Muscle layer of colon (tissue), 2 donors: ENCODE measurements at regions not wholly inside any gene's neighbourhood (a gene's known extent, or its start where the extent isn't known, plus 50 kb on each side); places are given as distances from the start of the nearest gene placed in this dataset.
"Not testable (repeated sequence)": the region's sequence is repeated elsewhere in the genome, so short reads cannot be mapped to it uniquely, and the experiment has no call there.

Experiments used
- H3K27ac ChIP-seq: one replicate; pipeline ENCODE4 v1.7.0; 2013; ENCODE audit warnings: low read depth, mild to moderate bottlenecking, low read length, moderate library complexity
- H3K27me3 ChIP-seq, 2 donors: one replicate each; pipeline ENCODE4 v1.7.0; 2013; ENCODE audit warnings: low read length in 2 of 2, mild to moderate bottlenecking in 2 of 2; ENCODE audit not compliant: insufficient read depth in 2 of 2, control insufficient read depth in 1 of 2
- H3K36me3 ChIP-seq: one replicate; pipeline ENCODE4 v1.7.0; 2013; ENCODE audit warnings: mild to moderate bottlenecking, low read length; ENCODE audit not compliant: insufficient read depth
- H3K4me1 ChIP-seq: one replicate; pipeline ENCODE4 v1.7.0; 2013; ENCODE audit warnings: mild to moderate bottlenecking, low read length; ENCODE audit not compliant: insufficient read depth
- H3K4me3 ChIP-seq, 2 donors: one replicate each; pipeline ENCODE4 v1.7.0; 2013; ENCODE audit warnings: low read length in 2 of 2, low read depth in 1 of 2, mild to moderate bottlenecking in 1 of 2, moderate library complexity in 1 of 2
- H3K9ac ChIP-seq: one replicate; pipeline ENCODE4 v1.7.0; 2013; ENCODE audit warnings: low read length
- H3K9me3 ChIP-seq: one replicate; pipeline ENCODE4 v1.7.0; 2013; ENCODE audit warnings: mild to moderate bottlenecking, low read length
- donor health status: abdominal sarcoma.
- donor health status: Adenocarcinoma of cecum.

DNA sequence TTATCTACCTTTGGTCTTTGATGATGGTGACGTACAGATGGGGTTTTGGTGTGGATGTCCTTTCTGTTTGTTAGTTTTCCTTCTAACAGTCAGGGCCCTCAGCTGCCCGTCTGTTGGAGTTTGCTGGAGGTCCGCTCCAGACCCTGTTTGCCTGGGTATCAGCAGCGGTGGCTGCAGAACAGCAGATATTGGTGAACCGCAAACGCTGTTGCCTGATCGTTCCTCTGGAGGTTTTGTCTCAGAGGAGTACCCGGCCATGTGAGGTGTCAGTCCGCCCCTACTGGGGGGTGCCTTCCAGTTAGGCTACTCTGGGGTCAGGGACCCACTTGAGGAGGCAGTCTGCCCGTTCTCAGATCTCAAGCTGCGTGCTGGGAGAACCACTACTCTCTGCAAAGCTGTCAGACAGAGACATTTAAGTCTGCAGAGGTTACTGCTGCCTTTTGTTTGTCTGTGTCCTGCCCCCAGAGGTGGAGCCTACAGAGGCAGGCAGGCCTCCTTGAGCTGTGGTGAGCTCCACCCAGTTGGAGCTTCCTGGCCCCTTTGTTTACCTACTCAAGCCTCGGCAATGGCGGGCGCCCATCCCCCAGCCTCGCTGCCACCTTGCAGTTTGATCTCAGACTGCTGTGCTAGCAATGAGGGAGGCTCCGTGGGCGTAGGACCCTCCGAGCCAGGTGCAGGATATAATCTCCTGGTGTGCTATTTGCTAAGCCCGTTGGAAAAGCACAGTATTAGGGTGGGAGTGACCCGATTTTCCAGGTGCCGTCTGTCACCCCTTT is 68.5 kb upstream of the ECI2 start:
- H3K36me3 ChIP-seq, H3K9me3 ChIP-seq, H3K27ac ChIP-seq, H3K9ac ChIP-seq, H3K4me3 ChIP-seq, H3K4me1 ChIP-seq, H3K27me3 ChIP-seq: not testable (repeated sequence)

DNA sequence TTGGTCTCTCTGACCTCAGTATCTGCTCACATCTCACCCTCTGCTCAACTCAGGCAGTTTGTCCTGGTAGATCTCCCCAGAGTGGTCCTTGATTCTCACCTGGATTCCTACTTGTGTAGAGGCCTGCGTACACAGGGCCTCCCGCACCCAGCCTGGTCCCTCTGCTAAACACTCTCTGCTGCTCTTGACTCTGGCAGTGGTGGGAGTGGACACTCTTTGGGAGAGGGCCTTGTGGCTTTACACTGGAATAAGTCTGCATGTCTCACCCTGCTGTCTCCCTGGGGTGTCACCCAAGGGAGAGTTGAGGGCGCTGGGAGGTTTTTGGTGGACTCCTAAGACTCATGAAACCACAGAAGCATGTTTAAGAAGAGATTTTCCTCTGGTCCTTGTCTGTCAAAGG is 57.3 kb upstream of the ECI2 start:
- Histone ChIP-seq H3K27me3 (no peaks in the 10 kb centered on the region), H3K9ac (no peak overlapping the region), H3K9me3 (no peaks in the 10 kb centered on the region), H3K27ac (no peak overlapping the region), H3K36me3 (no peaks in the 10 kb centered on the region), H3K4me3 (no peak overlapping the region), H3K4me1 (no peaks in the 10 kb centered on the region)

DNA sequence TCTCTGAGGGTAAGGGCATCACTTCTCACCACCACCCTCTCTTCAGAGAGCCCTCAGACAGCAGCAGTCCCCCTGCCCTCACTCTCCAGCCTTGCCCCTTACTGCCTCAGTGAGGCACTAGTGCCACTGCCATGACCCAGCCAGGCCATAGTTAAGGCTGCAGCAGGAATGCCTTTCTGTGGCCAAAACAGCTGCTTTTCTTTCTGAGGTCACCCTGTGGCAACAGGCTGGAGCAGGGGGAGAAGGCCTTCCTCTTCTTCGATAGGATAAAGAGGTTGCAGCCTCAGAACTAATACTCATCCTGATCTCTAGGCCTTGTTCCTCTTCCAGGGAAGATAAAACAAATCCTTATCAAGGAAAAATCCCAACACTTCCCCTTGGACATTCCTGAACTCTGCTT is 56.8 kb upstream of the ECI2 start:
- H3K9ac ChIP-seq: no peak overlapping the region
- H3K36me3 ChIP-seq: no peaks in the 10 kb centered on the region
- H3K4me1 ChIP-seq: no peaks in the 10 kb centered on the region
- no peak overlapping the region for H3K4me3 ChIP-seq
- no peaks in the 10 kb centered on the region for H3K27me3 ChIP-seq
- H3K9me3 ChIP-seq: no peaks in the 10 kb centered on the region
- H3K27ac ChIP-seq: no peak overlapping the region

DNA sequence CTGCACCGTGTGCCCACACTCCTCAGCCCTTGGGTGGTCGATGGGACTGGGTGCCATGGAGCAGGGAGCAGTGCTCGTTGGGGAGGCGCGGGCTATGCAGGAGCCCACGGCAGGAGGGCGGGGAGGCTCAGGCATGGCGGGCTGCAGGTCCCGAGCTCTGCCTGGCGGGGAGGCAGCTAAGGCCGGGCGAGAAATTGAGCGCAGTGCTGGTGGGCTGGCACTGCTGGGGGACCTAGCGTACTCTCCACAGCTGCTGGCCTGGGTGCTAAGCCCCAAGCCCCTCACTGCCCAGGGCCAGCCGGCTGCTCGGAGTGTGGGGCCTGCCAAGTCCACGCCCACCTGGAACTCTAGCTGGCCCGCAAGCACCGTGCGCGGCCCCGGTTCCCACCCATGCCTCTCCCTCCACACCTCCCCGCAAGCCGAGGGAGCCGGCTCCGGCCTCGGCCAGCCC is 55.9 kb upstream of the ECI2 start:
- Histone ChIP-seq H3K27me3 (no peaks in the 10 kb centered on the region), H3K9ac (no peak overlapping the region), H3K9me3 (no peaks in the 10 kb centered on the region), H3K27ac (no peak overlapping the region), H3K4me1 (no peaks in the 10 kb centered on the region), H3K4me3 (no peak overlapping the region), H3K36me3 (no peaks in the 10 kb centered on the region)

DNA sequence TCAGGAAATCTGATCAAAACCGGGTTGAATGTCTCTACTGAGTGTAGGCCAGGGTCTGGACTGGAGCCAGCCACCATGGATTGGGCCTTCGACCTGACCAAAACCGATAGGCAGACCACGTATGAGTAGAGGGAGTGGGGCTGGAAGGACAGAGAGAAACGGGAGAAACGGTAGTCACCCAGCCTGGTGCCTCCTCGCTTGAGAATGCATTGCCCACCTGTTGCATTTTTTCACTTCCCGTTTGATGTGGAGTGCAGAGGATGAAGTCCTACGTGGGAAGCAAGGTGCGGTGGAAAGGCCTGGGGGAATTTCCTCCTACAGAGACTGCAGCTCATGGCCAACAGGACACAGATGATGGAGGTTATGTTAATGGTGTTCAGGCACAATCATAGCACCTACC is 53.9 kb upstream of the ECI2 start:
- Histone ChIP-seq H3K27ac (no peak overlapping the region), H3K4me1 (no peaks in the 10 kb centered on the region), H3K9me3 (no peaks in the 10 kb centered on the region), H3K36me3 (no peaks in the 10 kb centered on the region), H3K27me3 (no peaks in the 10 kb centered on the region), H3K9ac (no peak overlapping the region), H3K4me3 (no peak overlapping the region)

DNA sequence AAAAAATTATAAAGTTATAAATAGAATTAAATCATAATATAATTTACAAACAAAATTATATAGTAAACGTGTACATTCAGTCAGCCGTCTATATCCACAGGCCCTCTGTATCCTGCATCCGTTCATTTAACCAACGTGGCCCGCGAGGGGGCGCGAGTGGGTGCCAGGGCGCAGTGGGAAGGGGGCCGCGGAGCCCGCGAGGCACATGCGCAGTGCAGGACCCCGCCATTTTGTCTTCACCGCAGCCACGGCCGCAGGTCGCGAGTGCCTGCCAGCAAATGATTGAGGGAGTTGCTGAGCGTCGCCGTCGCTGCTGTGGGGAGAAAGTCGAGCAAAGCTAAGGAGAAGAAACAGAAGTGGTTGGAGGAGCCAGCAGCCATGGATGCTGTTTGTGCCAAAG is 53.4 kb upstream of the ECI2 start:
- Histone ChIP-seq H3K27me3 (no peaks in the 10 kb centered on the region), H3K36me3 (no peaks in the 10 kb centered on the region), H3K27ac (no peak overlapping the region)

DNA sequence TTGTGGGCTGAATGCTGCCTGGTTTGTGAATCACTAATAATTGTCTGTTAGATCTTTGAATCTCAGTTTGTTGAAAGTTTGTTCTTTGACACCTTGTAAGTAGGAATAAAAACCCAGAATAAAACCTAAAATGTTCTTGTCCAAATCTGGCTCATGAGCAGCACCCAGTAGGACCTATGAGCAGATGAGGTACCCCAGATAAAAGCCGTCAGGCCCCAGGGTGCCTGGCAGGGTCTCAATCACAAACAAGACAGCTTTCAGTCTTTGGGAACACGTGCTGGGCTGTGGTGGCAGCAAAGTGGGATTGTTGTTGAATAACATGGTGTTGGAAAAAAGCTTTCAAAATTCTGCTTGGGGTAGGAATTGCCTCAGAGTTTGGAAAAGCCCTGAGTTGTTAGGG is 52.1 kb upstream of the ECI2 start:
- Histone ChIP-seq H3K4me1 (no peaks in the 10 kb centered on the region), H3K36me3 (no peaks in the 10 kb centered on the region), H3K27me3 (no peaks in the 10 kb centered on the region), H3K27ac (no peak overlapping the region), H3K9ac (no peak overlapping the region), H3K9me3 (no peaks in the 10 kb centered on the region), H3K4me3 (no peak overlapping the region)

More for the DNA sequence above, 53.4 kb upstream of the ECI2 start:
- H3K9ac ChIP-seq: no peak overlapping the region
- no peaks in the 10 kb centered on the region for H3K4me1 ChIP-seq
- H3K4me3 ChIP-seq: no peak overlapping the region
- H3K9me3 ChIP-seq: no peaks in the 10 kb centered on the region

DNA sequence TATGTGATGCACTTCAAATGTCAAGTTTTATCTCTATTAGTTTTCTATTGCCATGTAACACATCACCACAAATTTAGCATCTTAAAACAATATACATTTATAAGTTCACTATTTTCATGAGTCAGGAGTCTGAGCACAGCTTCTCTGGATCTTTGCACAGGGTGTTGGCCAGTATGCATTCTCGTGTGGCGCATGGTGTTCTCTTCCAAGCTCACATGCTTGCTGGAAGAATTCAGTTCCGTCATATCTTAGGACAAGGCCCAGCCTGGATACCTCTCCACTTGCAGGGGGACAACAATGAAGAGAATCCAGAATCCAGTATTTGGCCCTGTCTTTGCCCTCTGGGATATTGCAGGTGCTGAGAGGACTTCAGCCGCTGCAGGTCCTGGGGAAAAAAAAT is 51.0 kb upstream of the ECI2 start:
- no peaks in the 10 kb centered on the region for H3K36me3 ChIP-seq
- no peaks in the 10 kb centered on the region for H3K4me1 ChIP-seq
- H3K9me3 ChIP-seq: no peaks in the 10 kb centered on the region
- no peak overlapping the region for H3K9ac ChIP-seq
- H3K4me3 ChIP-seq: no peak overlapping the region
- H3K27me3 ChIP-seq: no peaks in the 10 kb centered on the region
- no peak overlapping the region for H3K27ac ChIP-seq

DNA sequence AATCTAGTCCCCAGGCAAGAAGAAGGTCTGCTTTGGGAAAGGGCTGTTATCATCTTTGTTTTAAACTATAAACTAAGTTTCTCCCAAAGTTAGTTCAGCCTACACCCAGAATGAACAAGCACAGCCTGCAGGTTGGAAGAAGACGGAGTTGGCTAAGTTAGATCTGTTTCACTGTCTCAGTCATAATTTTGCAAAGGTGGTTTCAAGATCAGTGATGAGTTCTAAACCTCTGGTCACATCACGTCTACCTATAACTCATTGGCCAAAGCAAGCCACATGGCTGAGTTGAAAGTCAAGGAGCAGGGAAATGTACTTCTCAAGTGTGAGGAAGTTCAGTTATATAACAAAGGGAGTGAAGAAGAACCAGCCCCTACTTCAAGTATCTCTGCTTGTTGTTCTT is 50.5 kb upstream of the ECI2 start:
- H3K9me3 ChIP-seq: no peaks in the 10 kb centered on the region
- H3K27me3 ChIP-seq: no peaks in the 10 kb centered on the region
- H3K27ac ChIP-seq: no peak overlapping the region
- H3K36me3 ChIP-seq: no peaks in the 10 kb centered on the region
- H3K4me3 ChIP-seq: no peak overlapping the region
- no peaks in the 10 kb centered on the region for H3K4me1 ChIP-seq
- no peak overlapping the region for H3K9ac ChIP-seq

DNA sequence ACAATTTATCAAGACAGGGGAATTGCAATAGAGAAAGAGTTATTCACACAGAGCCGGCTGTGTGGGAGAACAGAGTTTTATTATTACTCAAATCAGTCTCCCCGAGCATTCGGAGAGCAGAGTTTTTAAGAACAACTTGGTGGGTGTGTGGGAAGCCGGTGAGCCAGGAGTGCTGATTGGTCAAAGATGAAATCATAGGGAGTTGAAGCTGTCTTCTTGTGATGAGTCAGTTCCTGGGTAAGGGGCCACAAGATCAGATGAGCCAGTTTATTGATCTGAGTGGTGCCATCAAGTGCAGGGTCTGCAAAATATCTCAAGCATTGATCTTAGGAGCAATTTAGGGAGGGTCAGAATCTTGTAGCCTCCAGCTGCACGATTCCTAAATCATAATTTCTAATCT is 50.0 kb upstream of the ECI2 start:
- H3K36me3 ChIP-seq: no peaks in the 10 kb centered on the region
- H3K27me3 ChIP-seq: no peaks in the 10 kb centered on the region
- no peak overlapping the region for H3K27ac ChIP-seq
- no peak overlapping the region for H3K4me3 ChIP-seq
- no peaks in the 10 kb centered on the region for H3K4me1 ChIP-seq
- no peak overlapping the region for H3K9ac ChIP-seq
- no peaks in the 10 kb centered on the region for H3K9me3 ChIP-seq
